GM12878 (cell line): ENCODE measurements at regions not wholly inside any gene's neighbourhood (a gene's known extent, or its start where the extent isn't known, plus 50 kb on each side); places are given as distances from the start of the nearest gene placed in this dataset.
A peak's percentile ranks its signal among the peaks of the same experiment; 100 is the strongest.

Experiments
- ATAC-seq: fragments of 200-7000 bp; cut with Tn5 transposase; 3 replicates; pipeline ENCODE4 v1.9.1; 2020; ENCODE audit warnings: mild to moderate bottlenecking, moderate library complexity
- BruUV-seq: library from RNA; stranded (reverse); fragments of 400-500 nt; replicated peaks from 2 replicates; lab custom pipeline; 2021; lab: Mats Ljungman, UMichigan
- CTCF ChIA-PET: fragments of 300-600 bp; sonication (Branson Sonifier 250); formaldehyde crosslinking; extraction: SDS; loops from one replicate; lab custom pipeline; 2021; ENCODE audit warnings: inconsistent platforms; lab: Yijun Ruan, JAX
- POLR2A ChIA-PET: fragments of 350-600 bp; formaldehyde crosslinking; extraction: SDS; loops from one replicate; lab custom pipeline; 2021; ENCODE audit warnings: inconsistent platforms; lab: Charles Lee
- RAD21 ChIA-PET: fragments of 300-600 bp; sonication (Branson Sonifier 250); formaldehyde crosslinking; loops from one replicate; lab custom pipeline; 2023; ENCODE audit warnings: antibody characterized with exemption; ENCODE audit not compliant: unreplicated experiment; lab: Charles Lee
- SMC1A ChIA-PET: fragments of 300-600 bp; sonication (Branson Sonifier 250); formaldehyde crosslinking; loops from one replicate; lab custom pipeline; 2023; ENCODE audit not compliant: unreplicated experiment, uncharacterized antibody; lab: Charles Lee
- DNase-seq: peaks from one replicate; pipeline ENCODE4 v3.0.0-alpha.2; 2011; ENCODE audit warnings: low read depth, low spot score
- FAIRE-seq: peaks from 3 replicates; lab custom pipeline; 2011; peaks lifted over from hg19 to GRCh38; lab: Jason Lieb, UNC
- H2AFZ ChIP-seq: 2 replicates; pipeline ENCODE4 v1.6.0; 2011; ENCODE audit warnings: low read depth, low read length, control low read depth; ENCODE audit not compliant: control insufficient read depth
- H3K27ac ChIP-seq: 2 replicates; pipeline ENCODE4 v1.5.1; 2011; ENCODE audit warnings: control low read depth; ENCODE audit not compliant: control insufficient read depth, insufficient read depth
- H3K27me3 ChIP-seq, 2 experiments: replicated peaks in 1 of 2; 2 replicates each; pipeline versions ENCODE4 v1.6.0 to v1.6.1; 2011; ENCODE audit warnings: low read length in 1 of 2; ENCODE audit not compliant: control insufficient read depth in 2 of 2, insufficient read depth in 2 of 2
- H3K36me3 ChIP-seq, 2 experiments: 2 replicates each; pipeline ENCODE4 v1.5.1; 2011; ENCODE audit warnings: low read length in 1 of 2; ENCODE audit not compliant: control insufficient read depth in 2 of 2, insufficient read depth in 2 of 2
- H3K4me1 ChIP-seq: 2 replicates; pipeline ENCODE4 v1.6.1; 2011; ENCODE audit warnings: mild to moderate bottlenecking, low read length, moderate library complexity, mixed read lengths; ENCODE audit not compliant: control insufficient read depth, insufficient read depth
- H3K4me2 ChIP-seq: 2 replicates; pipeline ENCODE4 v1.6.0; 2011; ENCODE audit warnings: control low read depth; ENCODE audit not compliant: control insufficient read depth, insufficient read depth
- H3K4me3 ChIP-seq: fragments of 200-600 bp; sonication (generic); 2 replicates; pipeline ENCODE4 v1.5.1; 2016
- H3K79me2 ChIP-seq: 2 replicates; pipeline ENCODE4 v1.6.0; 2011; ENCODE audit warnings: low read length; ENCODE audit not compliant: control insufficient read depth, insufficient read depth
- H3K9ac ChIP-seq: 2 replicates; pipeline ENCODE4 v1.8.0; 2011; ENCODE audit warnings: low read length, control low read depth, mixed read lengths; ENCODE audit not compliant: control insufficient read depth, insufficient read depth
- H3K9me3 ChIP-seq: replicated peaks from 3 replicates; pipeline ENCODE4 v1.5.1; 2011; ENCODE audit warnings: mild to moderate bottlenecking, low read length; ENCODE audit not compliant: control insufficient read depth, insufficient read depth
- H4K20me1 ChIP-seq: 2 replicates; pipeline ENCODE4 v1.6.0; 2011; ENCODE audit not compliant: control insufficient read depth, insufficient read depth
- NFIC ChIP-seq: IDR thresholded peaks from 2 replicates; pipeline ENCODE4 v1.6.1; 2012; ENCODE audit warnings: low read depth, mild to moderate bottlenecking, inconsistent platforms, low read length, moderate library complexity
- SPI1 ChIP-seq: IDR thresholded peaks from 2 replicates; pipeline ENCODE4 v1.6.1; 2011; ENCODE audit warnings: low read depth, mild to moderate bottlenecking, low read length, moderate library complexity, borderline replicate concordance; ENCODE audit not compliant: insufficient read depth
- SREBF1 ChIP-seq: IDR thresholded peaks from 2 replicates; pipeline ENCODE4 v1.6.1; 2012; ENCODE audit warnings: mild to moderate bottlenecking, low read length
- ZBTB40 ChIP-seq: fragments of 450-650 bp; IDR thresholded peaks from 2 replicates; pipeline ENCODE4 v1.6.1; 2016; ENCODE audit warnings: mild to moderate bottlenecking, moderate library complexity, borderline replicate concordance
- WGBS: methylation state at CpG from one replicate; pipeline ENCODE4 v1.1.6; 2016; ENCODE audit warnings: low lambda C conversion rate; ENCODE audit not compliant: insufficient replicate concordance, insufficient coverage; ENCODE audit errors: missing lambda C conversion rate; 5-methylcytosine and 5-hydroxymethylcytosine counted together
- in situ Hi-C: fragments of 300-500 bp; cut with MboI; formaldehyde crosslinking; loops from 9 replicates; pipeline ENCODE4 v1.14.3; 2018; ENCODE audit warnings: mixed read lengths
- intact Hi-C: fragments of 100-400 bp; cut with micrococcal nuclease; formaldehyde crosslinking; loops from one replicate; pipeline ENCODE4 v1.14.2; 2022; ENCODE audit not compliant: unreplicated experiment
- TF ChIP-seq, protein P1 (sequence below): fragments of 450-650 bp; IDR thresholded peaks from 2 replicates; pipeline ENCODE4 v1.6.1; 2017; ENCODE audit warnings: mild to moderate bottlenecking, moderate library complexity

- in situ Hi-C loops: no loop called here
- Histone ChIP-seq H3K27ac (no peak overlapping the region), H3K36me3 (no peaks in the 10 kb centered on the region), H2AFZ (no peak overlapping the region), H3K4me1 (no peaks in the 10 kb centered on the region), H3K9ac (no peak overlapping the region), H3K79me2 (no peaks in the 10 kb centered on the region), H3K9me3 (no peaks in the 10 kb centered on the region), H3K27me3 (no peaks in the 10 kb centered on the region; a peak in 1 of 4 replicates), H3K4me3 (no peak overlapping the region), H4K20me1 (no peaks in the 10 kb centered on the region), H3K4me2 (no peak overlapping the region)
- CTCF ChIA-PET: no interaction called here
- intact Hi-C loops: no loop called here
- DNase-seq: no peak
- no peak for ATAC-seq
- TF ChIP-seq NFIC: no peak
- no peak for TF ChIP-seq ZBTB40
- TF ChIP-seq SREBF1: no peak
- POLR2A ChIA-PET: no interaction called here
- SMC1A ChIA-PET: interaction anchor here (1.6 kb wide), 1 partner anchor 11 kb away, joined by 3 read pairs; no protein-coding TSS in a partner anchor
- FAIRE-seq: no peak
- 0% methylated on average over 5 of the region's 5 CpGs for WGBS
- BruUV-seq: no TSS peak
- RAD21 ChIA-PET: no interaction called here
Observed at GRCh38 chr15:81783076-81783475, 262.7 kb downstream of the MEX3B start.

DNA sequence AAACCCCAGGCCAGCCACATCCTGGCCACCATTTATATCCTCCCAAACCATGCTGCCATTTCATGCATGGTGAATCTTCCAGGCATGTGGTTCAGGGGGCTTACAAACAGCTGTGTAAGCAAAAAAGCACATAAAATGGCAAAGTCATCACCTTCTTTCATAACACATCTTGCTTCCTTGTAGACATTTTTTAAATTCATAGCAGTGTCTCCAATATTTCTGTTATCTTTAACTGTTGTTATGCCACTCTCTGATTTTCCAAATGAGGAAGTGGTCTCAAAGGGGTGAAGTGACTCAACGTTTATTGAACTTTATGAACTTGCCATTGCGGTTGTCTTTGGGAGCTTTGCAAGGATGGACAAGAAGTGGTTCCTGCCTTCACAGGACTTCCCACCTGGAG lies 264.4 kb downstream of the MEX3B start:
- Histone ChIP-seq H3K27ac (no peak overlapping the region), H2AFZ (no peak overlapping the region), H3K9me3 (no peaks in the 10 kb centered on the region), H3K4me1 (no peaks in the 10 kb centered on the region), H3K79me2 (no peaks in the 10 kb centered on the region), H3K27me3 (no peaks in the 10 kb centered on the region; a peak in 1 of 4 replicates), H3K4me3 (no peak overlapping the region), H4K20me1 (no peaks in the 10 kb centered on the region), H3K9ac (no peak overlapping the region), H3K4me2 (no peak overlapping the region), H3K36me3 (no peaks in the 10 kb centered on the region)
- ChIA-PET CTCF (no interaction called here), SMC1A (no interaction called here), RAD21 (no interaction called here), POLR2A (no interaction called here)
- in situ Hi-C loops (no loop called here), intact Hi-C loops (no loop called here)
- 34% methylated on average over 2 of the region's 2 CpGs for WGBS
- BruUV-seq: no TSS peak
- FAIRE-seq (no peak), DNase-seq (no peak), ATAC-seq (no peak)
- TF ChIP-seq, protein P1, sequence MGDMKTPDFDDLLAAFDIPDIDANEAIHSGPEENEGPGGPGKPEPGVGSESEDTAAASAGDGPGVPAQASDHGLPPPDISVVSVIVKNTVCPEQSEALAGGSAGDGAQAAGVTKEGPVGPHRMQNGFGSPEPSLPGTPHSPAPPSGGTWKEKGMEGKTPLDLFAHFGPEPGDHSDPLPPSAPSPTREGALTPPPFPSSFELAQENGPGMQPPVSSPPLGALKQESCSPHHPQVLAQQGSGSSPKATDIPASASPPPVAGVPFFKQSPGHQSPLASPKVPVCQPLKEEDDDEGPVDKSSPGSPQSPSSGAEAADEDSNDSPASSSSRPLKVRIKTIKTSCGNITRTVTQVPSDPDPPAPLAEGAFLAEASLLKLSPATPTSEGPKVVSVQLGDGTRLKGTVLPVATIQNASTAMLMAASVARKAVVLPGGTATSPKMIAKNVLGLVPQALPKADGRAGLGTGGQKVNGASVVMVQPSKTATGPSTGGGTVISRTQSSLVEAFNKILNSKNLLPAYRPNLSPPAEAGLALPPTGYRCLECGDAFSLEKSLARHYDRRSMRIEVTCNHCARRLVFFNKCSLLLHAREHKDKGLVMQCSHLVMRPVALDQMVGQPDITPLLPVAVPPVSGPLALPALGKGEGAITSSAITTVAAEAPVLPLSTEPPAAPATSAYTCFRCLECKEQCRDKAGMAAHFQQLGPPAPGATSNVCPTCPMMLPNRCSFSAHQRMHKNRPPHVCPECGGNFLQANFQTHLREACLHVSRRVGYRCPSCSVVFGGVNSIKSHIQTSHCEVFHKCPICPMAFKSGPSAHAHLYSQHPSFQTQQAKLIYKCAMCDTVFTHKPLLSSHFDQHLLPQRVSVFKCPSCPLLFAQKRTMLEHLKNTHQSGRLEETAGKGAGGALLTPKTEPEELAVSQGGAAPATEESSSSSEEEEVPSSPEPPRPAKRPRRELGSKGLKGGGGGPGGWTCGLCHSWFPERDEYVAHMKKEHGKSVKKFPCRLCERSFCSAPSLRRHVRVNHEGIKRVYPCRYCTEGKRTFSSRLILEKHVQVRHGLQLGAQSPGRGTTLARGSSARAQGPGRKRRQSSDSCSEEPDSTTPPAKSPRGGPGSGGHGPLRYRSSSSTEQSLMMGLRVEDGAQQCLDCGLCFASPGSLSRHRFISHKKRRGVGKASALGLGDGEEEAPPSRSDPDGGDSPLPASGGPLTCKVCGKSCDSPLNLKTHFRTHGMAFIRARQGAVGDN: no peak
- TF ChIP-seq SPI1: 0 out of 2 replicates have a peak, but pooled peaks have one; percentile 35
